ENCODE measurements at regions not wholly inside any gene's neighbourhood (a gene's known extent, or its start where the extent isn't known, plus 50 kb on each side); places are given as distances from the start of the nearest gene placed in this dataset.
"Not testable (repeated sequence)": the region's sequence is repeated elsewhere in the genome, so short reads cannot be mapped to it uniquely, and the experiment has no call there.

- BruUV-seq (replicated peaks); RAD21 ChIA-PET (ENCODE audit: low non-redundant PET in 1 of 2, low total read pairs in 2 of 2, uncharacterized antibody in 2 of 2, unreplicated experiment in 2 of 2); POLR2A ChIA-PET: not testable (repeated sequence)
These were observed 125.4 kb upstream of the ALDH3B2 start for GRCh38 chr11:67799808-67800207.

GRCh38 chr11:67797726-67798521 is 123.5 kb upstream of the ALDH3B2 start:
- not testable (repeated sequence) for BruUV-seq (replicated peaks); H3K4me2 ChIP-seq (ENCODE audit: low read length)

More at GRCh38 chr11:67799808-67800207, 125.4 kb upstream of the ALDH3B2 start:
- H3K9ac ChIP-seq (ENCODE audit: low read length); H4K20me1 ChIP-seq (ENCODE audit: insufficient read depth); ATAC-seq; H3K27ac ChIP-seq (ENCODE audit: low read depth, low read length); H3K27me3 ChIP-seq (ENCODE audit: insufficient read depth, low read length); DNase-seq (ENCODE audit: low read depth, low spot score); H3K4me3 ChIP-seq (replicated peaks in 1 of 2; ENCODE audit: low read depth in 1 of 2, low read length in 2 of 2); H3K79me2 ChIP-seq (ENCODE audit: insufficient read depth, low read length); H2AFZ ChIP-seq (ENCODE audit: low read depth, low read length, poor library complexity, severe bottlenecking); H3K36me3 ChIP-seq (ENCODE audit: control insufficient read depth in 1 of 2, insufficient read depth in 2 of 2, low read length in 2 of 2); H3K4me2 ChIP-seq (ENCODE audit: low read length); H3K9me3 ChIP-seq (ENCODE audit: control insufficient read depth in 1 of 2, insufficient read depth in 1 of 2, low read depth in 1 of 2, low read length in 2 of 2); H3K9me2 ChIP-seq (ENCODE audit: insufficient read depth): not testable (repeated sequence)
- TF ChIP-seq CTCF (IDR thresholded peaks at IDR 0.05 in 2 of 3, conservative IDR thresholded peaks at IDR 0.05 in 1 of 3; ENCODE audit: borderline replicate concordance in 1 of 3, insufficient read depth in 1 of 3, low read depth in 2 of 3, low read length in 2 of 3) (peak in 2 of 3 experiments; percentile 46 to 47; a peak in 3 of 6 replicates), RAD21 (IDR thresholded peaks at IDR 0.05; ENCODE audit: low read depth) (peak; percentile 35; the same call in 1 of the 2 replicates)
- CTCF ChIA-PET: interaction anchor here (1.5 kb wide), 1 partner anchor 169 kb away, joined by 7 read pairs; the partner anchor contains the start of gene NUDT8
- intact Hi-C loops (cut with micrococcal nuclease): loop anchor here (10.0 kb wide), 1 partner anchor 155 kb away; no protein-coding TSS in a partner anchor
- H3K4me1 ChIP-seq (ENCODE audit: control insufficient read depth in 1 of 2, insufficient read depth in 2 of 2, low read length in 2 of 2): peaks cover 9 to 16% of the 10 kb centered on the region in 2 experiments

More at GRCh38 chr11:67797726-67798521, 123.5 kb upstream of the ALDH3B2 start:
- intact Hi-C loops (cut with micrococcal nuclease); H3K9ac ChIP-seq (ENCODE audit: low read length); H3K27ac ChIP-seq (ENCODE audit: low read depth, low read length); H3K4me3 ChIP-seq (replicated peaks in 1 of 2; ENCODE audit: low read depth in 1 of 2, low read length in 2 of 2); H3K27me3 ChIP-seq (ENCODE audit: insufficient read depth, low read length); DNase-seq (ENCODE audit: low read depth, low spot score); H3K36me3 ChIP-seq (ENCODE audit: control insufficient read depth in 1 of 2, insufficient read depth in 2 of 2, low read length in 2 of 2); POLR2A ChIA-PET; H4K20me1 ChIP-seq (ENCODE audit: insufficient read depth); H3K79me2 ChIP-seq (ENCODE audit: insufficient read depth, low read length); RAD21 ChIA-PET (ENCODE audit: low non-redundant PET in 1 of 2, low total read pairs in 2 of 2, uncharacterized antibody in 2 of 2, unreplicated experiment in 2 of 2); H3K9me3 ChIP-seq (ENCODE audit: control insufficient read depth in 1 of 2, insufficient read depth in 1 of 2, low read depth in 1 of 2, low read length in 2 of 2); H2AFZ ChIP-seq (ENCODE audit: low read depth, low read length, poor library complexity, severe bottlenecking); CTCF ChIA-PET; H3K9me2 ChIP-seq (ENCODE audit: insufficient read depth); ATAC-seq; H3K4me1 ChIP-seq (ENCODE audit: control insufficient read depth in 1 of 2, insufficient read depth in 2 of 2, low read length in 2 of 2): not testable (repeated sequence)

Measured in HCT116 (cell line).